C4-2B (cell line): ENCODE measurements at regions not wholly inside any gene's neighbourhood (a gene's known extent, or its start where the extent isn't known, plus 50 kb on each side); places are given as distances from the start of the nearest gene placed in this dataset.

Experiments
- H3K27ac ChIP-seq: fragments of 450-650 bp; 2 replicates; pipeline ENCODE4 v1.5.1; 2017
- CTCF ChIP-seq: fragments of 450-650 bp; conservative IDR thresholded peaks from 2 replicates; pipeline ENCODE4 v1.5.1; 2017; ENCODE audit warnings: mild to moderate bottlenecking
- ZFX ChIP-seq: fragments of 450-650 bp; IDR thresholded peaks from 2 replicates; pipeline ENCODE4 v1.6.1; 2017

- no peak overlapping the region for H3K27ac ChIP-seq
- no peak for TF ChIP-seq CTCF
- no peak for TF ChIP-seq ZFX
These were observed 740.9 kb downstream of the DTWD2 start for GRCh38 chr5:118247458-118247857.

- no peak overlapping the region for H3K27ac ChIP-seq
- no peak for TF ChIP-seq ZFX
These were observed 744.7 kb downstream of the DTWD2 start for GRCh38 chr5:118243613-118244012.

- H3K27ac ChIP-seq, result no peak overlapping the region
- TF ChIP-seq CTCF (no peak), ZFX (no peak)
These were observed 745.3 kb downstream of the DTWD2 start for GRCh38 chr5:118243068-118243467.

GRCh38 chr5:118236108-118236849, 752.1 kb downstream of the DTWD2 start:
- TF ChIP-seq CTCF (no peak), ZFX (no peak)
- no peak overlapping the region for H3K27ac ChIP-seq

GRCh38 chr5:118233606-118234005, 754.7 kb downstream of the DTWD2 start:
- TF ChIP-seq ZFX, result no peak
- TF ChIP-seq CTCF, result no peak
- H3K27ac ChIP-seq, result no peak overlapping the region

- no peak overlapping the region for H3K27ac ChIP-seq
- TF ChIP-seq ZFX (no peak), CTCF (no peak)
These were observed 759.9 kb downstream of the DTWD2 start for GRCh38 chr5:118228489-118228888.

GRCh38 chr5:118224546-118224945, 763.8 kb downstream of the DTWD2 start:
- H3K27ac ChIP-seq, result no peak overlapping the region
- TF ChIP-seq ZFX, result no peak
- TF ChIP-seq CTCF, result no peak

GRCh38 chr5:118220556-118221195, 767.7 kb downstream of the DTWD2 start:
- H3K27ac ChIP-seq, result no peak overlapping the region
- TF ChIP-seq CTCF (no peak), ZFX (no peak)
